Endodermal cell (in vitro differentiated cells): ENCODE measurements at regions not wholly inside any gene's neighbourhood (a gene's known extent, or its start where the extent isn't known, plus 50 kb on each side); places are given as distances from the start of the nearest gene placed in this dataset.

Source experiments
- DNase-seq: peaks from one replicate; pipeline ENCODE4 v3.0.0-alpha.2; 2017
- H3K27ac ChIP-seq: 2 replicates; pipeline ENCODE4 v1.5.1; 2013; ENCODE audit warnings: mild to moderate bottlenecking, low read depth, low read length, moderate library complexity
- H3K27me3 ChIP-seq: 2 replicates; pipeline ENCODE4 v1.6.1; 2013; ENCODE audit warnings: mild to moderate bottlenecking, low read length, moderate library complexity; ENCODE audit not compliant: insufficient read depth, control insufficient read depth, poor library complexity, severe bottlenecking
- H3K36me3 ChIP-seq: 2 replicates; pipeline ENCODE4 v1.7.0; 2013; ENCODE audit warnings: mild to moderate bottlenecking, low read length, moderate library complexity; ENCODE audit not compliant: control insufficient read depth, insufficient read depth
- H3K4me1 ChIP-seq: one replicate; pipeline ENCODE4 v1.7.0; 2013; ENCODE audit warnings: low read length; ENCODE audit not compliant: control insufficient read depth, insufficient read depth
- H3K4me3 ChIP-seq: 2 replicates; pipeline ENCODE4 v1.5.1; 2013; ENCODE audit warnings: mild to moderate bottlenecking, low read length, moderate library complexity
- H3K9ac ChIP-seq: 2 replicates; pipeline ENCODE4 v1.6.1; 2013; ENCODE audit warnings: mild to moderate bottlenecking, low read length, moderate library complexity; ENCODE audit not compliant: poor library complexity, severe bottlenecking; ENCODE audit errors: extremely low read depth
- H3K9me3 ChIP-seq: 2 replicates; pipeline ENCODE4 v1.6.1; 2013; ENCODE audit warnings: mild to moderate bottlenecking, low read length, moderate library complexity; ENCODE audit not compliant: control insufficient read depth
- H3K27ac Mint-ChIP-seq: 2 replicates; pipeline ENCODE4 v1.8.0; 2020; ENCODE audit warnings: mixed read lengths
- H3K27me3 Mint-ChIP-seq: 2 replicates; pipeline ENCODE4 v1.8.0; 2021; ENCODE audit warnings: mild to moderate bottlenecking, mixed read lengths; ENCODE audit not compliant: insufficient read depth
- H3K36me3 Mint-ChIP-seq: 2 replicates; pipeline ENCODE4 v1.8.0; 2020; ENCODE audit warnings: low read depth, mixed read lengths
- H3K4me1 Mint-ChIP-seq: 2 replicates; pipeline ENCODE4 v1.8.0; 2020; ENCODE audit warnings: mixed read lengths
- H3K4me3 Mint-ChIP-seq: 2 replicates; pipeline ENCODE4 v1.8.0; 2020; ENCODE audit warnings: mild to moderate bottlenecking, moderate library complexity, mixed read lengths
- H3K9me3 Mint-ChIP-seq: 2 replicates; pipeline ENCODE4 v1.8.0; 2020; ENCODE audit warnings: mild to moderate bottlenecking, mixed read lengths
- CTCF ChIP-seq: fragments of 200-600 bp; sonication (generic); conservative IDR thresholded peaks from 2 replicates; pipeline ENCODE4 v1.5.0; 2021; ENCODE audit warnings: antibody characterized with exemption, mild to moderate bottlenecking
- WGBS, 2 experiments: methylation state at CpG; one replicate each; pipeline versions ENCODE4 v1.1.5 to v1.1.7; 2013; ENCODE audit warnings: missing lambda C conversion rate in 2 of 2, mixed read lengths in 1 of 2; ENCODE audit not compliant: insufficient coverage in 1 of 2, insufficient read length in 1 of 2; 5-methylcytosine and 5-hydroxymethylcytosine counted together

- H3K36me3 Mint-ChIP-seq = no peaks in the 10 kb centered on the region
- H3K36me3 ChIP-seq = no peaks in the 10 kb centered on the region
- no peak overlapping the region for H3K27ac ChIP-seq
- no peak for TF ChIP-seq CTCF
- H3K27ac Mint-ChIP-seq = no peak overlapping the region
- no peaks in the 10 kb centered on the region for H3K4me1 Mint-ChIP-seq
- WGBS, 2 experiments = 85 to 92% methylated on average over 2 to 3 of the region's 3 CpGs
- no peaks in the 10 kb centered on the region for H3K27me3 Mint-ChIP-seq
- no peak for DNase-seq
- H3K4me3 Mint-ChIP-seq = no peak overlapping the region
- H3K9ac ChIP-seq = no peak overlapping the region
- no peak overlapping the region for H3K4me3 ChIP-seq
- no peaks in the 10 kb centered on the region for H3K9me3 Mint-ChIP-seq
- H3K4me1 ChIP-seq = no peaks in the 10 kb centered on the region
- H3K27me3 ChIP-seq = no peaks in the 10 kb centered on the region
- no peaks in the 10 kb centered on the region for H3K9me3 ChIP-seq
Observed at GRCh38 chr9:23162789-23163188, 663.3 kb downstream of the ELAVL2 start.

GRCh38 chr9:23171479-23171878 is 654.6 kb downstream of the ELAVL2 start:
- H3K4me3 ChIP-seq = no peak overlapping the region
- no peaks in the 10 kb centered on the region for H3K27me3 ChIP-seq
- Mint-ChIP-seq H3K9me3 (peaks cover 3% of the 10 kb centered on the region), H3K36me3 (no peaks in the 10 kb centered on the region), H3K27ac (no peak overlapping the region), H3K4me3 (no peak overlapping the region), H3K4me1 (no peaks in the 10 kb centered on the region), H3K27me3 (no peaks in the 10 kb centered on the region)
- TF ChIP-seq CTCF = no peak
- DNase-seq = no peak
- no peaks in the 10 kb centered on the region for H3K36me3 ChIP-seq
- H3K4me1 ChIP-seq = no peaks in the 10 kb centered on the region
- no peak overlapping the region for H3K27ac ChIP-seq
- no peaks in the 10 kb centered on the region for H3K9me3 ChIP-seq
- no peak overlapping the region for H3K9ac ChIP-seq

GRCh38 chr9:23172206-23172605 is 653.8 kb downstream of the ELAVL2 start:
- WGBS, 2 experiments = 83% methylated on average over 4 of the region's 4 CpGs; no CpG with 5 or more reads in 1 of the 2 experiments
- no peak overlapping the region for H3K27ac Mint-ChIP-seq
- H3K36me3 Mint-ChIP-seq = no peaks in the 10 kb centered on the region
- H3K9me3 Mint-ChIP-seq = peaks cover 3% of the 10 kb centered on the region
- Histone ChIP-seq H3K27me3 (no peaks in the 10 kb centered on the region), H3K4me1 (no peaks in the 10 kb centered on the region), H3K27ac (no peak overlapping the region), H3K36me3 (no peaks in the 10 kb centered on the region), H3K9me3 (no peaks in the 10 kb centered on the region), H3K9ac (no peak overlapping the region), H3K4me3 (no peak overlapping the region)
- H3K27me3 Mint-ChIP-seq = no peaks in the 10 kb centered on the region
- DNase-seq = no peak
- no peaks in the 10 kb centered on the region for H3K4me1 Mint-ChIP-seq
- no peak overlapping the region for H3K4me3 Mint-ChIP-seq
- no peak for TF ChIP-seq CTCF
